ENCODE measurements at regions not wholly inside any gene's neighbourhood (a gene's known extent, or its start where the extent isn't known, plus 50 kb on each side); places are given as distances from the start of the nearest gene placed in this dataset.

- Histone ChIP-seq H3K9ac (no peak overlapping the region), H3K9me3 (0 out of 2 replicates have a peak, but pooled peaks cover 3% of the 10 kb centered on the region), H3K27ac (no peak overlapping the region), H3K4me3 (no peak overlapping the region), H3K4me2 (no peak overlapping the region), H4K20me1 (no peaks in the 10 kb centered on the region), H3K36me3 (no peaks in the 10 kb centered on the region), H3K4me1 (no peaks in the 10 kb centered on the region), H3K27me3 (no peaks in the 10 kb centered on the region)
- no peak for TF ChIP-seq Cebpa-rat (IDR thresholded peaks at IDR 0.05)
These were observed 392.2 kb downstream of the ACTR3B start for GRCh38 chr7:153151766-153152165.

- no peaks in the 10 kb centered on the region for H3K27me3 ChIP-seq
- no peaks in the 10 kb centered on the region for H4K20me1 ChIP-seq
- H3K4me2 ChIP-seq, result no peak overlapping the region
- no peak for TF ChIP-seq Cebpa-rat (IDR thresholded peaks at IDR 0.05)
- H3K27ac ChIP-seq, result no peak overlapping the region
- H3K9me3 ChIP-seq, result no peaks in the 10 kb centered on the region
- H3K4me1 ChIP-seq, result no peaks in the 10 kb centered on the region
- no peak overlapping the region for H3K4me3 ChIP-seq
- no peak overlapping the region for H3K9ac ChIP-seq
- H3K36me3 ChIP-seq, result no peaks in the 10 kb centered on the region
These were observed 393.4 kb downstream of the ACTR3B start for GRCh38 chr7:153152801-153153422.

DNA sequence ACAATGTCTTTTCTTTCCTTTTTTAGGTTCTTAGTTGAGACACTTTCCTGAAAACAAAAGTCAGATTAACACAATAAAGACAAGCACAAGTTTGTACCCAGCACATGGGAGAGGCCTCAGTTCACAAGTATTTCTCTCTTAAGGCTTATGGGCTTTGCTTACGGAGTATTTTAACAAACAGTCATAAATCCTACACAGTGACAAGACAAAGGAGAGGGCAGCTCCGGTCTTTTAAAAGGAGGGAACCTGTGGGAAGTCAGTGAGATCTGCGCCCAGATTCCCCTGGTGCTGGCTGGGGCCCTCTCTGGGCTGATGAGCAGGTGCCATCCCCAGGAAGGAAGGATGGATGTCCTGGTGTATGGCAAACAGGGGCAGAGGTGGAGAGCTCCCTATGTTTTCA is 398.6 kb downstream of the ACTR3B start:
- Histone ChIP-seq H3K4me1 (no peaks in the 10 kb centered on the region), H3K9me3 (no peaks in the 10 kb centered on the region), H3K27ac (no peak overlapping the region), H3K36me3 (no peaks in the 10 kb centered on the region), H3K27me3 (no peaks in the 10 kb centered on the region), H3K4me2 (no peak overlapping the region), H4K20me1 (no peaks in the 10 kb centered on the region), H3K4me3 (no peak overlapping the region), H3K9ac (no peak overlapping the region)
- TF ChIP-seq Cebpa-rat (IDR thresholded peaks at IDR 0.05), result no peak

- no peak overlapping the region for H3K27ac ChIP-seq
- no peaks in the 10 kb centered on the region for H3K27me3 ChIP-seq
- H3K4me1 ChIP-seq, result no peaks in the 10 kb centered on the region
- TF ChIP-seq Cebpa-rat (IDR thresholded peaks at IDR 0.05), result no peak
- no peak overlapping the region for H3K4me3 ChIP-seq
- peaks cover 17% of the 10 kb centered on the region; the same call in 1 of the 2 replicates for H3K9me3 ChIP-seq
- no peaks in the 10 kb centered on the region for H4K20me1 ChIP-seq
- no peaks in the 10 kb centered on the region for H3K36me3 ChIP-seq
- H3K9ac ChIP-seq, result no peak overlapping the region
- H3K4me2 ChIP-seq, result no peak overlapping the region
These were observed 410.7 kb downstream of the ACTR3B start for GRCh38 chr7:153170287-153170686.

GRCh38 chr7:153185936-153186335 is 426.4 kb downstream of the ACTR3B start:
- Histone ChIP-seq H3K4me3 (no peak overlapping the region), H3K27ac (no peak overlapping the region), H3K9ac (no peak overlapping the region), H3K27me3 (no peaks in the 10 kb centered on the region), H3K4me2 (no peak overlapping the region), H4K20me1 (no peaks in the 10 kb centered on the region), H3K9me3 (no peaks in the 10 kb centered on the region), H3K36me3 (no peaks in the 10 kb centered on the region), H3K4me1 (no peaks in the 10 kb centered on the region)
- no peak for TF ChIP-seq Cebpa-rat (IDR thresholded peaks at IDR 0.05)

- Histone ChIP-seq H4K20me1 (no peaks in the 10 kb centered on the region), H3K4me1 (no peaks in the 10 kb centered on the region), H3K4me3 (no peak overlapping the region), H3K9me3 (no peaks in the 10 kb centered on the region), H3K9ac (no peak overlapping the region), H3K27me3 (no peaks in the 10 kb centered on the region), H3K4me2 (no peak overlapping the region), H3K27ac (no peak overlapping the region), H3K36me3 (no peaks in the 10 kb centered on the region)
- no peak for TF ChIP-seq Cebpa-rat (IDR thresholded peaks at IDR 0.05)
These were observed 428.6 kb downstream of the ACTR3B start for GRCh38 chr7:153188161-153188560.

GRCh38 chr7:153188630-153189029 is 429.1 kb downstream of the ACTR3B start:
- no peak overlapping the region for H3K27ac ChIP-seq
- H3K36me3 ChIP-seq, result no peaks in the 10 kb centered on the region
- no peaks in the 10 kb centered on the region for H4K20me1 ChIP-seq
- H3K27me3 ChIP-seq, result no peaks in the 10 kb centered on the region
- no peaks in the 10 kb centered on the region for H3K9me3 ChIP-seq
- H3K4me1 ChIP-seq, result no peaks in the 10 kb centered on the region
- H3K4me2 ChIP-seq, result no peak overlapping the region
- H3K9ac ChIP-seq, result no peak overlapping the region
- no peak for TF ChIP-seq Cebpa-rat (IDR thresholded peaks at IDR 0.05)
- no peak overlapping the region for H3K4me3 ChIP-seq

DNA sequence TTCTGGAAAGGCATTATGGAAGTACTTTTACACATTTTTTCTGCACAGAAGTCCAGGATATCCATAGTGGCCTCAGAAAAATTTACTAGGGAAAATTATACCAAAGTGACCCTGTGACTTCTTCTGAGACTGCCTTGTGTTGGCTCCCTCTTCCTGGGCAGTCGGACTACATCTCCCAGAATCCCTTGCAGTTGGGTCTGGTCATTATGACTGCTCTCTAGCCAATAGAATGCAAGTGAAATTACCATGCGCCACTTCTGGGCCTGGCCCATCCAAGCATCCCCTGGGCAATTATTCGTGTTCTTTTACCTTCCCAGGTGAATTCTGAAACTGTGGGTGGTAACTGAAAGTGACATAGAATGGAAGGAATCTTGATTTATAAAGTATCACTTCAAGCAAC is 430.9 kb downstream of the ACTR3B start:
- Histone ChIP-seq H3K9ac (no peak overlapping the region), H3K4me2 (no peak overlapping the region)
- TF ChIP-seq Cebpa-rat (IDR thresholded peaks at IDR 0.05), result no peak

GRCh38 chr7:153190986-153191385 is 431.4 kb downstream of the ACTR3B start:
- TF ChIP-seq Cebpa-rat (IDR thresholded peaks at IDR 0.05), result no peak
- no peak overlapping the region for H3K4me3 ChIP-seq

More for the DNA sequence above, 430.9 kb downstream of the ACTR3B start:
- no peaks in the 10 kb centered on the region for H3K4me1 ChIP-seq
- no peaks in the 10 kb centered on the region for H4K20me1 ChIP-seq
- no peak overlapping the region for H3K4me3 ChIP-seq
- no peaks in the 10 kb centered on the region for H3K9me3 ChIP-seq
- H3K27me3 ChIP-seq, result no peaks in the 10 kb centered on the region
- H3K36me3 ChIP-seq, result no peaks in the 10 kb centered on the region
- no peak overlapping the region for H3K27ac ChIP-seq

DNA sequence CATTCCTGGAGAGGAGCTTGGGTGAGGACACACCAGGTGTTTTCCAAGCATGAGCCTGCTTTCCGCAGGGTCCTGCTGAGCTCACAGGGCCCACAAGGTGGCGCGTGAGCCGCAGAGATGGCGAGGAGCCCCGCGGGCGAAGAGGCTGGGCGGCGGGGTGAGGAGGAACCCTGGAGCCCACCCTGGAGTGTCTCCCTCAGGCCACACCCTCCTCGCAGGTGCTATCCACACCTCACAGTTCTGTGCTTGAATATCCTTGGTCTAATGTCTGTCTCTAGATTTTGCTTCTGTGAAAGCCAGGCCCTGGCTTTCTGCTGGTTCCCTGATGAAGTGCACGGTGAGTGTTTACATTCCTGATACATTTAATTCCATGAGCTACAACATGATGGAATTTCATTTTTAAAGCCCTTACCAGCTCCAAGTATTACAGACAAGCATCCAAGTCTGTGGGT is 433.6 kb downstream of the ACTR3B start:
- Histone ChIP-seq H3K27ac (no peak overlapping the region), H3K9me3 (no peaks in the 10 kb centered on the region), H4K20me1 (no peaks in the 10 kb centered on the region), H3K4me1 (no peaks in the 10 kb centered on the region), H3K27me3 (no peaks in the 10 kb centered on the region), H3K4me3 (no peak overlapping the region), H3K9ac (no peak overlapping the region), H3K36me3 (no peaks in the 10 kb centered on the region), H3K4me2 (no peak overlapping the region)
- no peak for TF ChIP-seq Cebpa-rat (IDR thresholded peaks at IDR 0.05)

More at GRCh38 chr7:153190986-153191385, 431.4 kb downstream of the ACTR3B start:
- H3K36me3 ChIP-seq, result no peaks in the 10 kb centered on the region
- H3K27me3 ChIP-seq, result no peaks in the 10 kb centered on the region
- no peaks in the 10 kb centered on the region for H4K20me1 ChIP-seq
- H3K4me2 ChIP-seq, result no peak overlapping the region
- no peaks in the 10 kb centered on the region for H3K9me3 ChIP-seq
- no peak overlapping the region for H3K9ac ChIP-seq
- no peaks in the 10 kb centered on the region for H3K4me1 ChIP-seq
- no peak overlapping the region for H3K27ac ChIP-seq

DNA sequence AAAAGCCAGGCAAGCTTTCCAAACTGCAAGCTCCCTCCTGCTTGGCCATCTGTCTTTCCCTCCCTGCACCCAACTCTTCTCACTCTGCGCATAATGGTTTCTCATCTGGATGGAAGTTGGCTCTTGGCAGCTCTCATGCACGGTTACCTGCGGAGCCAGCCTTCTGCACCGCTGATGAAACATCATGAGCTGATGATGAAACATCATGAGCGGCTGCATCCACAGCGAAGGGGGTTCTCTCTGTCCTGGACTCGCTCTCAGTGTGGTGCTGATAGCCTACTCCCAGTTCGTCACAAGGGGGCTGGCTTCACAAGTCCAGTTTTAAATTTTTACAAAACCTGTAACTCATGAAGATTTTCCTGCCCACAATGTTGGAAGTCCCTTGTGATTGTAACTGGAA is 457.5 kb downstream of the ACTR3B start:
- H3K27ac ChIP-seq, result no peak overlapping the region
- no peaks in the 10 kb centered on the region for H3K36me3 ChIP-seq
- peaks cover 18% of the 10 kb centered on the region for H3K9me3 ChIP-seq
- no peak overlapping the region for H3K4me3 ChIP-seq
- TF ChIP-seq Cebpa-rat (IDR thresholded peaks at IDR 0.05), result no peak
- H4K20me1 ChIP-seq, result no peaks in the 10 kb centered on the region
- H3K9ac ChIP-seq, result no peak overlapping the region
- no peaks in the 10 kb centered on the region for H3K27me3 ChIP-seq
- no peaks in the 10 kb centered on the region for H3K4me1 ChIP-seq
- H3K4me2 ChIP-seq, result no peak overlapping the region
